ENCODE measurements at regions not wholly inside any gene's neighbourhood (a gene's known extent, or its start where the extent isn't known, plus 50 kb on each side); places are given as distances from the start of the nearest gene placed in this dataset.

DNA sequence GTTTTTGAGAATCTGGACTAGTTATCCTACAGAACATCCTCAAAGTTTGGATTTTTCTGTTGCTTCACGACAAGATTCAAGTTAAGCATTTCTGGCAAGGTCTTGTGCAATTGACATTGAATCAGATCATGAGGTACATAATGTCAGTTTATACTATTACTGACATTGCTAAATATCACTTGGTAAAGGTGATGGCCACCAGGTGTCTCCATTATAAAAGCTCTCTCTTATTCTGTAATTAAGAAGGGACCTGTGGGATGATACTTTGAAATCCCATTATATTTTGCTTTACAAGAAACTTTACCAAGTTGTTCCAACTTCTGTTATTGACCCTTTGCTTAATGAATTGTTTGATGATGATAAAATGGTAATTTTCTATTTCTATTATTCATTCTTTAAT is 131.0 kb upstream of the ASTN2 start:
- 77 to 88% methylated on average over 1 of the region's 1 CpG for WGBS, 2 donors
- Histone ChIP-seq H3K9me3 (no peaks in the 10 kb centered on the region), H3K27ac (no peak overlapping the region), H3K4me3 (no peak overlapping the region), H3K27me3 (no peaks in the 10 kb centered on the region), H3K4me1 (peaks cover 0 to 10% (median 0%) of the 10 kb centered on the region in 4 donors), H3K36me3 (no peaks in the 10 kb centered on the region)
- TF ChIP-seq EP300 (IDR thresholded peaks at IDR 0.05): no peak
- TF ChIP-seq POLR2A (IDR thresholded peaks at IDR 0.05): no peak
- TF ChIP-seq, protein P1, sequence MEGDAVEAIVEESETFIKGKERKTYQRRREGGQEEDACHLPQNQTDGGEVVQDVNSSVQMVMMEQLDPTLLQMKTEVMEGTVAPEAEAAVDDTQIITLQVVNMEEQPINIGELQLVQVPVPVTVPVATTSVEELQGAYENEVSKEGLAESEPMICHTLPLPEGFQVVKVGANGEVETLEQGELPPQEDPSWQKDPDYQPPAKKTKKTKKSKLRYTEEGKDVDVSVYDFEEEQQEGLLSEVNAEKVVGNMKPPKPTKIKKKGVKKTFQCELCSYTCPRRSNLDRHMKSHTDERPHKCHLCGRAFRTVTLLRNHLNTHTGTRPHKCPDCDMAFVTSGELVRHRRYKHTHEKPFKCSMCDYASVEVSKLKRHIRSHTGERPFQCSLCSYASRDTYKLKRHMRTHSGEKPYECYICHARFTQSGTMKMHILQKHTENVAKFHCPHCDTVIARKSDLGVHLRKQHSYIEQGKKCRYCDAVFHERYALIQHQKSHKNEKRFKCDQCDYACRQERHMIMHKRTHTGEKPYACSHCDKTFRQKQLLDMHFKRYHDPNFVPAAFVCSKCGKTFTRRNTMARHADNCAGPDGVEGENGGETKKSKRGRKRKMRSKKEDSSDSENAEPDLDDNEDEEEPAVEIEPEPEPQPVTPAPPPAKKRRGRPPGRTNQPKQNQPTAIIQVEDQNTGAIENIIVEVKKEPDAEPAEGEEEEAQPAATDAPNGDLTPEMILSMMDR (IDR thresholded peaks at IDR 0.05): no peak
- DNase-seq (ENCODE audit: low spot score in 2 of 2): no peak

DNA sequence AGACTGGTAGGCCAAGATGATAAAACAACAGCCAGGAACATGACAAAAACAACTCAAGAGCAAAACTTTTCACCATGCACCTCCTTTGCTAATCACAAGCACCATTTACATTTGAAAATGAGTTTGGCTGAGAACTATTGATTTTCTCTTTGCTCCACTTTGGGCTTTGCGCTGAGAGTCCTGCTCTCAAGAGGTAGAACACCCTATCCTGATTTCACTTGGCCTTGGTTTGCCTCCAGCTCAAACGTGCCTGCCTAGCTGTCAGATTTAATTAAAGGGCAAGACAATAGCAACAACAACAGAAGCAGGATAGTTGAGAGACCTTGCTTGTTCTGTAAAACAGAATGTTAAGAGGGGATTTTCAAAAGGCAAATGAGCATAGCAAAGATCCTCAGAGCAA is 128.2 kb upstream of the ASTN2 start:
- H3K27ac ChIP-seq: no peak overlapping the region
- TF ChIP-seq, protein P1 (IDR thresholded peaks at IDR 0.05): no peak
- TF ChIP-seq POLR2A (IDR thresholded peaks at IDR 0.05) (no peak), EP300 (IDR thresholded peaks at IDR 0.05) (no peak)
- H3K27me3 ChIP-seq: no peaks in the 10 kb centered on the region
- no peak for DNase-seq (ENCODE audit: low spot score in 2 of 2)
- H3K4me1 ChIP-seq: peaks cover 0 to 10% (median 0%) of the 10 kb centered on the region in 4 donors
- no peaks in the 10 kb centered on the region for H3K9me3 ChIP-seq
- 43 to 44% methylated on average over 2 of the region's 2 CpGs for WGBS, 2 donors
- no peaks in the 10 kb centered on the region for H3K36me3 ChIP-seq
- no peak overlapping the region for H3K4me3 ChIP-seq

DNA sequence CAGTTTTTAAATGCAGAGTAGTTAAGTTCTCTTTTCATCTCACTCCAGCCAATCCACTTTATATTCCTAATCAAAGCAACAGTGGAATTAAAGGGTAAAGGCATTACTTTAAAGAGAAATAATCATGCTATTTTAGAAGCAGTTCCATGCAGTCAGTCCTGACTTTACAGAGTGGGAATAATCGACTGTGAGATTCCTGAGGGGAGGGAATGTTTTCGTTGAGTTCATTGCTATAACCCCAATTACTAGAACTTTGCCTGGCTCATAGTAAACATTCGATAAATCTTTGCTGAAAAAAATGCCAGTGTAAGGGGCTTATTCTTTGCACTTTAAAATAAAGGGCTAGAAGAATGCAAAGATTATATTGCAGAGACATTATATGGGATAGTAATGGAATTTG is 127.2 kb upstream of the ASTN2 start:
- Histone ChIP-seq H3K27ac (no peak overlapping the region), H3K9me3 (no peaks in the 10 kb centered on the region), H3K36me3 (no peaks in the 10 kb centered on the region), H3K4me3 (no peak overlapping the region), H3K4me1 (peaks cover 0 to 2% (median 0%) of the 10 kb centered on the region in 4 donors), H3K27me3 (no peaks in the 10 kb centered on the region)
- TF ChIP-seq, protein P1 (IDR thresholded peaks at IDR 0.05): no peak
- TF ChIP-seq POLR2A (IDR thresholded peaks at IDR 0.05) (no peak), EP300 (IDR thresholded peaks at IDR 0.05) (no peak)
- 34 to 43% methylated on average over 3 of the region's 3 CpGs for WGBS, 2 donors
- no peak for DNase-seq (ENCODE audit: low spot score in 2 of 2)

DNA sequence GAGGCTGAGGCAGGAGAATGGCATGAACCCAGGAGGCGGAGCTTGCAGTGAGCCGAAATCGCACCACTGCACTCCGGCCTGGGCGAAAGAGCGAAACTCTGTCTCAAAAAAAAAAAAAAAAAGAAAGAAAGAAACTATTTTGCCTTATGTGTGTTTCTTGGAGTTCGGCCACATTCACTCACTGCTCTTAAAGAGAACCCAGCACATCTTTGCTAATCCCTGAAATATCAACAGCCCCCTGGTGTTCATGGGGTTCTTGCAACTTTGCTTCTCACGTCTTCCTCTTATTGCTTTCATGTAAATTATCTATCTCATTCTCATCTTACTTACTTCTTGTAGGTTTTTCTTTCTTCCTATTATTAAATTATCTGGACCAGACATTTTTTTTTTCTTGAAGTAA is 126.3 kb upstream of the ASTN2 start:
- Histone ChIP-seq H3K4me3 (no peak overlapping the region), H3K27me3 (no peaks in the 10 kb centered on the region), H3K9me3 (no peaks in the 10 kb centered on the region), H3K36me3 (no peaks in the 10 kb centered on the region), H3K27ac (no peak overlapping the region), H3K4me1 (no peaks in the 10 kb centered on the region)
- DNase-seq (ENCODE audit: low spot score in 2 of 2): no peak
- 45 to 63% methylated on average over 8 of the region's 8 CpGs for WGBS, 2 donors
- TF ChIP-seq POLR2A (IDR thresholded peaks at IDR 0.05) (no peak), EP300 (IDR thresholded peaks at IDR 0.05) (no peak)
- TF ChIP-seq, protein P1 (IDR thresholded peaks at IDR 0.05): no peak

DNA sequence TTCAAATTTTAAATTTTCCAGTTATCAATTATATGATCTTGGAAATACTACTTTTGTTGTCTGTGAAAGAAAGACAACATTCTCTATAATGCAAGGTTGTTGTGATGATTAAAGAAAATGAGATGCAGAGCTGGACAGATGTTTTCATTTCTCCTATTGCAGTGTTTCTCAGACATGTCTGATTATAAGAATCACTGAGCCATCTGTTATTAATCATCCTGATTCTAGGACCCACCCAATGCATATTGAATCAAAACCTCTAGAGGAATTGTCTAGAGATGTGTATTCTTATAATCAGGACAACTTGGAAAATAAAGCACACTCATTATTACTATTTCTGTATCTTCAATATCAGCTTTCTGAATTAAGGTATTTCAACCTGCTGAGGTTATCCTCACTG is 121.1 kb upstream of the ASTN2 start:
- Histone ChIP-seq H3K4me1 (no peaks in the 10 kb centered on the region), H3K27ac (no peak overlapping the region), H3K9me3 (no peaks in the 10 kb centered on the region), H3K36me3 (no peaks in the 10 kb centered on the region), H3K4me3 (no peak overlapping the region), H3K27me3 (no peaks in the 10 kb centered on the region)
- DNase-seq (ENCODE audit: low spot score in 2 of 2): no peak
- TF ChIP-seq, protein P1 (IDR thresholded peaks at IDR 0.05): no peak
- TF ChIP-seq EP300 (IDR thresholded peaks at IDR 0.05) (no peak), POLR2A (IDR thresholded peaks at IDR 0.05) (no peak)
